NCI-H1436 treated with DMSO at 0.1 percent for 48 hours (cell line): ENCODE measurements at regions not wholly inside any gene's neighbourhood (a gene's known extent, or its start where the extent isn't known, plus 50 kb on each side); places are given as distances from the start of the nearest gene placed in this dataset.
A peak's percentile ranks its signal among the peaks of the same experiment; 100 is the strongest.

Experiments used
- DNase-seq: peaks from one replicate; lab custom pipeline; 2025; lab: John Stamatoyannopoulos, UW

DNA sequence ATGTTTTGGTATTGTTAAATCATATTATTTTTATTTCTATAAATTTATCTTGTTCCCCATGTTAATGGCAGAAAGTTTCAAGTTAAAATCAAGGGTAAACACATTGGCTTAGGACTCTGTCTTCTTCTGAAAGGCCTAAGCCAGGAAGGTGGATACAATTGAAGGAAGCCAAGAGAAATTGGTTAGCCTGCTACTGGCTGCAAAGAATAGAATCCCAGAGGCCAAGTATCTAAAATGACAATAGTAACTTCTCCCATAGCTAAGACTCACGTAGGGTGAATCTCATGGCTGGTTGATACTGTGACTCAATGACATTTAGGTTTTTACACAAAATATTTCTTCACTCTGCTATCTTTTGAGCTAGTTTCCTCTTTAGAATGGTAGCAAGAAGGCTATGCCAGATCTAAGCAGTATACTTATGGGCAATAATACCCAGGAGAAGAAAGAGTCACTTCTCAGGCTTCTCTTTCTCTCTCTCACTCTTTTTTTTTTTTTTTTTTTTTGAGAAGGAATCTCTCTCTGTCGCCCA lies 621.5 kb upstream of the TBL1XR1 start:
- no peak for DNase-seq

DNA sequence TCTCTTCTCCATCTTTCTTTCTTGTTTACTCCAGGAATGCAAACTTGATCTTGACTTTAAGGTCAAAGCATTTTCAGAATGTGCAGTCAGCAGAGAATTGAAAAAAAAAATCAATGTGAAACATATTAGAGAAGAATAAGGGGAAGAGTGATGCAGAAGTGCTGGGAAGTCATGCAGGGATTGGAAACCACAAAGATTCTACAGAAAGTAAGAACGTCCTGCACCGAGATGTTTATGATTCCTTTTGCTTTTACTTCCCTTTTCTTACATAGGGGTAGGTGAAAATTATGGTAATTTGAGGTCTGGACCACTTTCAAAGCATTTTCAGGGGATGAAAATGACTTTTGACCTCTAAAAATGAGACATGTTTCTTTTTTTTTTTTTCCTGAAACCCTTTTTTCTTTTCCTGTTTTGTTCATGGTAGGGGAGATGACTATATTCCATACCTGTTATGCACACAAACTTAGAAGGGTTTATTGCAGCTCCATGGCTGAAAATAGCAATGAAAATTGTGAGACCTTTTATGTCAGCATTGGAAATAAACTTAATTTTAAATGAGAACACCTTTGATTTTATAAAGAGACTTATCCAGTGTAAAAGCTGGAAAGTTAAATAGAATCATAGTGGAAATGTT lies 623.5 kb upstream of the TBL1XR1 start:
- DNase-seq: no peak

DNA sequence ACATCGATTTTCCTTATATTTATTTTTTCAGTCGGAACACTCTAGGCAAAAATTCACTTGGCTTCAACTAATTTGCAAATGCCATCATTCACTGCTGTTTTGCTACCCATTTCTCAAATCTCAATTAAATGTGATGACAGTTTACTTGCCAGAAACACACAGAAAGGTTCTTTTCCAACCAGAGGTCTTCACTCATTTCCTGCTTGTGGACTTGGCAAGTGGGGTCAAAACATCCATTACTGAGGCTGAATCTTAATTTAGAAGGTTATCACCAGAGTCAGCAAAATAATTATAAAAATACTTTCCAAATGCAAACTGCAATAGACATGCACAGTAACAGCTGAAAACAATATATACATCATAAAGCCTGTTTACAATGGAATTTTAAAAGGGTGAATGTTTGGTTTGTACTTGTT lies 625.4 kb upstream of the TBL1XR1 start:
- DNase-seq: no peak

DNA sequence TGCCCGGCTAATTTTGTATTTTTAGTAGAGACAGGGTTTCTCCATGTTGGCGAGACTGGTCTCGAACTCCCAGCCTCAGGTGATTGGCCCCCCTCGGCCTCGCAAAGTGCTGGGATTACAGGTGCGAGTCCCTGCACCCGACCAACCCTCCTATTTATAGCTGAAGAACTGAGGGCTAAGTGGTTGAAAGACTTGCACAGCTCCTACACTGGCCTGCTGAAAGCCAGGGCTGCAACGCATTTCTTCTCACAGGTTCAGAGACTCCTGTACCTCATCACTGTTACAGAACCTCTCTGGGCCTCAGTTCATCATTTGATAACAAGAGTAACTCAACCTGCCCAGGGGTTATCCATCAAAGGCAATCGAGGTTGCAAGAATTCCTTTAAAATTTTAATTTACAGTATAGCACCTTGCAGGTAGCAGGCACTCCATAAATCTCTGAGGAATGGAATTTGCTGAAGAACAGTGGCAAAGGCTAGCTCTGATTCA lies 626.5 kb upstream of the TBL1XR1 start:
- DNase-seq: no peak

DNA sequence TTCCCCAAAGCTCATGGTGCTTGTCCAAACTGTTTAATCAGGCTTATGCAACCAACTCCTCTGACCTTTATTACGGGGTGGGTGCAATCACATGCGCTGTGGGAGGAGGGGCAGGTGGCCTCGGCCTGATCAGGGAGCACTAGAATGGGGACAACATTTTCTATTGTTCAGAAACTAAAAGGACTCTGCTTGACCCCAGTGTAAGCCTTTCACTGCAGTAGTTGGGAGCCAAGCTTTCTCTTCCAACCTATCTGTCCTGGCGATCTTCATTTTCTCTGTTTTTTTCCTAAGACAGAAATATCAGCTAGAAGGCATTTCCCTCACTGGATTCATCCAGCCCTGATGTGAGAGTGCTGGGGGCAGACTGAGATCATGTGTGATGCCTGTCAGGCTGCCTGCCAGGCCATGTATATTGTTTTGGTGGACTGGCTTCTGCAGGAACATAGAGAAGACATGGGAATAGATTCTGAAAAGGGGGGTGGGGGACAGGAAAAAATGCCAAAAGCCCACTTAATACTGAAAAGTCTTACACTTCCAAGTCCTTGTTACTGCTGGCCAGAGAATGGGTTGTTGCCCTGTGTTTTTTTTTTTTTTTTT lies 627.0 kb upstream of the TBL1XR1 start:
- no peak for DNase-seq

DNA sequence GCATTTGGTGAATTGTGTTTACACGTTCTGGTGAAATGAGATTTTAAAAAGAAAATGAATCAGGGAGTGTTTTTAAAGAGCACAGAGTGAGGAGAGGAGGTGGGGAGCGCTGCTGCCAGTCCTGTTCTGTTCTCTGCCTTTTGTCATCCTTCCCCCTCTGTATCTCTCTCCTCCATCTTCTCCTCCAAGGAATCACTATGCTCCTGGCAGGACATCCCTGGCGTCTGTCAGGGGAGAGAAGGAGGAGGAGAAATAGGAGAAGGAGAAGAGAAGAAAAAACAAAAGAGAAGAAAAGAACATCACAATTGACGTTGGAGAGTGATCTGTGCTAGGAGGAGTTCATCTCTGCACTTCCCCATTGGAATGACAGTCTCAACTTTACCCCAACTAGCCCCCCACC lies 627.6 kb upstream of the TBL1XR1 start:
- no peak for DNase-seq

DNA sequence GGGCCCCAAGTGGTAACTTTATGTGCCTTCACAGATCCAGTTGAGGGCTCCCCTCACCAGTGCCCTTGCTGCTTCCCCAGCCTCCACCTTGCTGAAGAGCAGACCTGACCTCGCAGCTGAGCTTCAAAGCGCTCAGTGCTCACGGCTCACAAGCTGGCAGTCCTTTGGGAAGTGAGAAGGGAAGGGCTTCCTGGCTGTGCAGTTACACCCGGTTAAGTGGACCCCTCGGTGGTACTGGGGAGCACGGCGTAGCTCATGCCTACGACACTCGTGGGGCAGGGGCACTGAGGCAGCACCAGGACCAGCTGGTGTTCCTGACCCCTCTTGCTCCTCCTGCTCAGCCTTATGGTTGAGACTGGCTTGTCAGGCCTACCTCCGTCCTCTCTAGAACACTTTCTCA lies 629.0 kb upstream of the TBL1XR1 start:
- no peak for DNase-seq

DNA sequence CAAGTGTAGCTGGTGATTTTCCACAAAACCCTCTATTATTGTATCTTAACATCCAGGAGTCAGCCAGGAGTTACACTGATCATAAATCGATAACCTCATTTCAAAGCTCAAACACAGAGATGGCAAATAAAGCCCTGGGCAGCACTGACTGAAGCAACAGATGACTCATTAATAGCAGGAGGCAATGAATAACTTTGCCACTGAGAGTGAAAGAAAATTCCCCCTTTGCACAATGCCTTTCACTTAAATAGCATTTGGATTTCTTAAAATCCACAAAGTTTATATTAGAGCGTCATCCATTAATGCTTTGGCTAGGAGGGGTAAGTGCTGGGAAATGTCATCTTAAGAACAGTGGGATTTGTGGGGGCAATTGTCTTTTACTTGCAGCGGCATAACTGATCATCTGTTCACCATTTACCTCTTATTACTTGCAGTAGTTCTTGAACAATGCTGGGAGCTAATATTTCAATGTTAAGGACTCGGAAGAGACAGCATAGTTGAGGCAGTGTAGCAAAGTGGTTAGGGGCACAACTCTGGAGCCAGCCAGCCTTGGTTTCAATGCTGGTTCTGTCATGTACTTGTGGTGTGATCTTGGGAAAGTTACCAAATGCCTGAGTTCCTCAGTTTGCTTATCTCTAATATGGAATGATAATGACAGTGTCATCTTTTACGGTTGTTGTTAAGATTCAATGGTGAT lies 630.4 kb upstream of the TBL1XR1 start:
- DNase-seq: no peak

DNA sequence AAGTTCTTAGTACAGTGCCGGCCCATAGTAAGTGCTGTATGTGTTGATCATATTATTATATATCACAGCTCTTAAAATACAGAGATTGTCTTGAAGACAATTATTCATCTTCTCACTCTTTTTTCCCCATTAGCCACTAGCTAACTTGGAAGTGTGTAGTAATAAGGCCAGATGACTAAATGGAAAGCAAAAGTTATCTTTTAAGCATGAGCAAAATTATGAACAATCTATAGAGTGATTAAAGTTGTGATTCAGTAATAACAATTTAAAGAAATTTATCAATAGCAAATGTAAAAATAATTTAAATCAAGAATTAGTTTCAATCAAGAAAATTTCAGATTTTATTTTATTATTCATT lies 630.9 kb upstream of the TBL1XR1 start:
- no peak for DNase-seq

DNA sequence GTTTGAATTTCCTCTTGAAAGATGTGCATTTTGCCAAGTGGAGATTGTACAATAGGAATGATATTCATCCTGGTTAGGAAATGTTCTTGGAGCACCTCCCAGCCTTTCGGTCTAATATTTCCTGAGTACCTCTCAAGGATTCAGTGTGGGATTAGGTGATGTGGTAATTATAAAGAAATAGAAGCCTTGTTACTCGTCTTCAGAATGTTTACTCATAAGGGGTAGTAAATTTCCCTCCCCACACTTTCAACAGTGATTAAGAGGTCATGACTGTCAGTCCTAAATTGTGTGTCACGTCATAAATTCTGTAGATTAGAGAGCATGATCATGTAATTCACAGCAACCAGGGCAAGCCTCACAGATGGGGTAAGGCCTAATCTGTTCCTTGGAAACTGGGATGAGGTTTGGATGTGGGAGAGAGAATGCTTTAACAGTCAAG lies 633.1 kb upstream of the TBL1XR1 start:
- DNase-seq: peak; percentile 82

DNA sequence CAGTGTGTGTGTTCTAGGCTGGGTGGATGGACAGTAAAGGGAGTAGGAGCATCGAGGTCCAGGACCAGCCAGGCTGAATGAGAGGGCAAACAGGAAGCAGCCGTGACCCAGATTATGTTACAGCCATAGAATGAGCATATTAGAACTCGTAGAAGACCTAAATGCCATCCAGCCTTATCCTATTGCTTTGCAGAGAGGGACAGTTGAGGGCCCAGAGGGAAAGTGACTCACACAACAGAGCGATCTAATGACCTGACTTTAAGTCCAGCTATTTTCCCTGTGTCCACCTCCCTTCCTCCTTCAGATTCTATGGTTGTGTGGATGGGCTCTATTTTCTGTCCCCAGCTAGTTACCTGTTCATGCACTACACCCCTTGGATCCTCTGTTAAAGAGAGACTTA lies 634.1 kb upstream of the TBL1XR1 start:
- DNase-seq: no peak

DNA sequence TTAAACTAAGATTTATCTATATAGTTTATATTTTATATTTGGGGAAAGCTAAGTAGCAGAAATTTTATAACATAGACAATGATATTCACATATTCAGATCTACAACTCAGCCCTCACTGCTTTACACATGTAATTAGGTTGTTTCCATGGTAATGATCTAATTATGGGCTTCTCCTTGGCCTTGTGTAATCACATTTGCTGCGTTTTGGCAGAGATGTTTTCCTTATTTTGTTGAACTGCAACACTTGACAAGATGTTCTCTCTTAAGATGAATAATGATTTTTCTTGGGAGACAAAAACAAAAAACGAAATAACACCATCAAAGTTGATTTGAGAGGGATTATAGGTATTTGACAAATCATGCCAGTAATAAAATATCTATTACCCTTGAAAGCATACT lies 635.6 kb upstream of the TBL1XR1 start:
- peak; percentile 95 for DNase-seq

DNA sequence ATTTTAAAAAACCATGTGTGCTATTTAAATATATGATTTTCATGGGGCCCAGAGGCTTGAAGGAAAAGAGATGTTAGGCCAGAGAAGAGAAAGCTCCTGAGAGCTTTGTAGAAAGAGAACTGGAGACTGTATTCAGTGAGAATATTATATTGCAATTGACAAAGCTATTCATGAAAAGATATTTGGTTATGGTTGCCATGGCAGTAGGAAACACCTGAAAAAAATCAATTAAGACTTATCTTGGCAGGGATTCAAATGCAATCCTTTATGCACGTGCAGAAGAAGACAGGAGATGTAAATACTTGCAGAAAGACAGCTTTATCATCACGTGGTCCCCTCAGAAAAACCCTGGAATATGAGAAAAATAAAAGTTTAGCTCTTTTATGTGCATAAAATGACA lies 636.0 kb upstream of the TBL1XR1 start:
- peak; percentile 98 for DNase-seq

DNA sequence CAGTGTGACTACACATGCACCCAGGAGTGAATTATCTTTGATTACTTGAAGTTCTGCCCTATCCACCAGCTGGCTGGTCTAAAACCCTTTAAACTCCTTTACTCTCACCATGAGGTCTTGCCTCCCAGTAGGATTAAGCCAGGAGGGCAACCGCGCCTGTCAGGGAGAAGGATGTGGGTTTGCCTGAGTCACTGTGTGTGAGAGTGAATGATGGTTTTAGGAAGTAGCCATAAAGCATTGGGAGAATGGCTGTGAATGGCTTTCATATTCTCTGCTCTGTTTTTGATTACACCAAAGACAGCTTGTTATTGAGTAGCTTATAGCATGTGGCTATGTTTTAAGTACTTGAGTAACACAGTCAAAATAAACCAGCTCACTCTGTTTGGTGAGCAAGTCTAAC lies 637.7 kb upstream of the TBL1XR1 start:
- DNase-seq: no peak

DNA sequence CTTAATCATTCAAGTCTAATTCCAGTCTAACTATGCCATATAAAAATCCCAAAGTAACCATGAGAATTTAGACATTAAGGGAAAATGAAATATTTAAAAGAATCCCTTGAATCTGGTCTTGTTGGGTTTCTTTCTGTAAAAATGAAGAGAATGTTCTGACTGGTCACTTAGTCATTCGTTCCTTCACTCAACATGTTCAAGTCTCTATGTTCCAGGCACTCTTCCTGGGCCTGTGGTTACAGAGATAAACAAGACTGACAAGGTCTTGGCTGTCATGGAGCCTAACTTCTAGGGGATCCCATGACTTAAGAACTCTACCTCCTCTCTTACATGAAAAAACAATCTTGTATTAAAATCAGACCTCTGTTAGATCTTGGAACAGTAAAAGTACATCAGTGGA lies 638.6 kb upstream of the TBL1XR1 start:
- no peak for DNase-seq

DNA sequence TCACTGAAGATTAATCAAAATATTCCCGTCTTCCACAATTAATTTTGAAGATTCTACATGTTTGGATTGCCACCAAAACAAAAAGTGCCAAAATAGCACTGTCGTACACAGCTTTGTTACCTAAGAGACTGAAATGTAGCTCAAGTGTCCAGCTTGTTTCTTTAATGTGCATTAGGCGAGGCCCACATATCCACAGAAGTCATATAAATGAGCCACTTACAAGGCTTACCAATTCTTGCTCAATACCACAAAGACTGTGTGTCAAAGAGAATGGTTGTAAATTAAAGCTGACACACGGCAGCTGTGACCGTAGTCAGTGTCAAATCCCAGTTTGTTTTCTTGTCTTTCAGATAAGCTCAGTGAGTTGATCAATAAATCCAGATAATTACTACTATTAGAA lies 639.4 kb upstream of the TBL1XR1 start:
- DNase-seq: peak; percentile 39

DNA sequence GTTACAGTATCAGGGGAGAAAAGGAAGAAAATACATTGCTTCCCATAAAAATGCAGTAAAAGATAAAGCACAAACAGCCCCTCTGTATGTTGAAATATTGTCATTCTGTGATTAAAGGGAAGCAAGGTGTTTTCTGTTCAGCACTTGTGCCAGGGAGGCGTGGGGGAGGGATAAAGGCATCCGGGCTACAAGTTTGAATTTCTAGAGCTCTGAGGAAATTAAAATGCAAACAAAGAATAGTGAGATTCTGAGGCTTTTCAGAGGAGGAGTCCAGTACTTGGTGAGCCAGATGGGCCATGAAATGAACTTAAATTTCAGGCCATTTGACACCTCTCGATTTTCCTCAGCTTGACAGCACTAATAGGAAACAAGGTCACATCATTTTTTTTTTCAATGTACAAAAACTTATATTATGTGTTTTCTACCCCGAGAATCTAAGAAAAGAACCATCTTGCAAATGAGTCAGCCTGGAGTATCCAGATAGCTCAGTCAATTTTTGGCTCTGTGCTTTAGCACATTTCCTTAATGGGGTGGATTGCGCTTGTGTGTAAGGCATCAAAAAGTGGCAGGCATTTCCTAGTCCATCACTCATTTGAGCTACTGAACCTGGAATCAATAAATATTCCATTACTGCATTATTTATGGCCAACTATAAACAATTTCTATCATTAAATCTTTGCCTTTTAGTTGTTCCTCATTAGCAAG lies 640.8 kb upstream of the TBL1XR1 start:
- no peak for DNase-seq

DNA sequence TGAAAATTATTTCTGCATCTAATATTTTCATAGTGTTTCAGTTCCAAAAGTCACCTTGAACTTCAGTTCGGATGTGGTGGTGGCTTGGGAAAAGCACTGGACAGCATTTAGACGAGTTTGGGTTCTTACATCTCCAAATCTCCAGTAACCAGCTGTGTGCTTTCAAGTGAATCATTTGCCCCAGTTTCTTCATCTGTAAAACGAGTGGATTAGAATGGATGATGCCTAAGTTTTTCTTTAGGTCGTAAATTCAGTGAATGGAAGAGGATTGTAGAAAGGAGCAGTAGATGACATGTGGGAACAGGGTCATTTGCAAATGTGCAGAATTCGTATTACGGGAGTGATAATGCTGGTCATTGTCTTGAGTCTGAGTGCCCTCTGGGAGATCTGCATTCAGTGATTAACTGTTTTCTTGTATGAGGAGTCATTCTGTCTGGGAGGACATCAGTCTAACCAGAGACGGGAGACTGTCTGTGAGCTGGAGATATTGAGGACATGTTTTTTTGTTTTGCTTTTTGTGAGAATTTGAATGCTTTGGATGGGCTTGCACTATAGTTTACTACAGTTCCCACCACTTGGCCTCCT lies 641.6 kb upstream of the TBL1XR1 start:
- no peak for DNase-seq

DNA sequence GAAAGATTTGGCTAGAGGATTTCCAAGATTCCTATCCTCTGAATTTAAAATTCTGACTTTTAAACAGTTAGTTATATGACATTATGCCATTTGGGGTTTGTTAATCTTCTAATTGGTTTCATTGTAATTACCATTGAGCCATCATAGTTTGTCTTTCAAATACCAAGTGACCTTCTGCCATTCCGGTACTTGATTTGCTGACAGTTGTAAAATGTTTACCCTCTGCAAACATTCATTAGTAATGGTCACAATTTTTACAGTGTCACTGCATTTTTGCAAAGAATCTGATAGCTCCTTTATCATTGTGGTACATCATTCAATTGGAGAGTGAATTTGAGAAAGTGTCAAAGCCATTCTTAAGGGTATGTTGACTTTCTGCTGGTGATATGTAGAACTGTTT lies 645.0 kb upstream of the TBL1XR1 start:
- no peak for DNase-seq

DNA sequence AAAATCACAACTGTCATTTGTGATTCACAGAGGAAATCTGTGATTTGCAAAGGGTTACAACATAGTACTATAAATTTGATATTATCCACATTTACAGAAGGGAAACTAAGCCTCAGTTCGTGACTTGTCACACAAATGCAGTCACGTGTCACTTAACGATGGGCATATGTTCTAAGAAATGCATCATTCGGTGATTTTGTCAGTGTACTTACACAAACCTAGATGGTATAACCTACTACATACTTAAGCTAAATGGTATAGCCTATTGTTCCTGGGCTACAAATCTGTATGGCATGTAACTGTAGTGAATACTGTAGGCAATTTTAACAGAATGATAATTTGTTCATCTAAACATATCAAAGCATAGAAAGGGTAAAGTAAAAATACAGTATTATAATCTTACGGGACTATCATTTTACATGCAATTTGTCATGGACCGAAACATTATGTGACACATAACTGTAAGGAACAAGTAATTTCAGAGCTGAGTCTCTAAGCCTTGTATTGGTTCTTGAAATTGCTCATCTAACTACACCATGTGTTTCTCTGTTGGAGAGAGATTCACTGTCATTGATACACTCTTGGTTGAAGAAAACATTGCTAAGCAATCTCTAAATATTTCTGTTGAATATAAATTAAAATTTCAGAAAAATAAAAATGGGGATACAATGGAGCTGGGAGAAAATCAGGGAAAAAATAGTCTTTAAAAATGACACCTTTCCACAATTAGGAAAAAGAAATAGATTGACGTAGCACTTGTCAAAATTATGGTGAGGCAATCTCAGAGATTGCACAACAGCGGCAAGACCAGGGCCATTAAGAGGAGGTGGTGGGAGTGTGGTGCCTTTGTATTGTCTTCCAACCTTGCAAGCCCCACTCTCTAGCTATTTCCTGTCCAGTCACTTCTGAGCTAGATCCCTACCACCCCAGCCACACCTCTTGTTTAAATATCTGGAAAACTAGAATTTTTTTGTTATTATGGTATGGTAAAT lies 645.8 kb upstream of the TBL1XR1 start:
- no peak for DNase-seq
